GM12878 (cell line): ENCODE measurements at regions not wholly inside any gene's neighbourhood (a gene's known extent, or its start where the extent isn't known, plus 50 kb on each side); places are given as distances from the start of the nearest gene placed in this dataset.

Source experiments
- ATAC-seq: fragments of 200-7000 bp; cut with Tn5 transposase; 3 replicates; pipeline ENCODE4 v1.9.1; 2020; ENCODE audit warnings: mild to moderate bottlenecking, moderate library complexity
- BruUV-seq: library from RNA; stranded (reverse); fragments of 400-500 nt; replicated peaks from 2 replicates; lab custom pipeline; 2021; lab: Mats Ljungman, UMichigan
- CTCF ChIA-PET: fragments of 300-600 bp; sonication (Branson Sonifier 250); formaldehyde crosslinking; extraction: SDS; loops from one replicate; lab custom pipeline; 2021; ENCODE audit warnings: inconsistent platforms; lab: Yijun Ruan, JAX
- POLR2A ChIA-PET: fragments of 350-600 bp; formaldehyde crosslinking; extraction: SDS; loops from one replicate; lab custom pipeline; 2021; ENCODE audit warnings: inconsistent platforms; lab: Charles Lee
- RAD21 ChIA-PET: fragments of 300-600 bp; sonication (Branson Sonifier 250); formaldehyde crosslinking; loops from one replicate; lab custom pipeline; 2023; ENCODE audit warnings: antibody characterized with exemption; ENCODE audit not compliant: unreplicated experiment; lab: Charles Lee
- SMC1A ChIA-PET: fragments of 300-600 bp; sonication (Branson Sonifier 250); formaldehyde crosslinking; loops from one replicate; lab custom pipeline; 2023; ENCODE audit not compliant: unreplicated experiment, uncharacterized antibody; lab: Charles Lee
- DNase-seq: peaks from one replicate; pipeline ENCODE4 v3.0.0-alpha.2; 2011; ENCODE audit warnings: low read depth, low spot score
- FAIRE-seq: peaks from 3 replicates; lab custom pipeline; 2011; peaks lifted over from hg19 to GRCh38; lab: Jason Lieb, UNC
- H2AFZ ChIP-seq: 2 replicates; pipeline ENCODE4 v1.6.0; 2011; ENCODE audit warnings: low read depth, low read length, control low read depth; ENCODE audit not compliant: control insufficient read depth
- H3K27ac ChIP-seq: 2 replicates; pipeline ENCODE4 v1.5.1; 2011; ENCODE audit warnings: control low read depth; ENCODE audit not compliant: control insufficient read depth, insufficient read depth
- H3K27me3 ChIP-seq, 2 experiments: replicated peaks in 1 of 2; 2 replicates each; pipeline versions ENCODE4 v1.6.0 to v1.6.1; 2011; ENCODE audit warnings: low read length in 1 of 2; ENCODE audit not compliant: control insufficient read depth in 2 of 2, insufficient read depth in 2 of 2
- H3K36me3 ChIP-seq, 2 experiments: 2 replicates each; pipeline ENCODE4 v1.5.1; 2011; ENCODE audit warnings: low read length in 1 of 2; ENCODE audit not compliant: control insufficient read depth in 2 of 2, insufficient read depth in 2 of 2
- H3K4me1 ChIP-seq: 2 replicates; pipeline ENCODE4 v1.6.1; 2011; ENCODE audit warnings: mild to moderate bottlenecking, low read length, moderate library complexity, mixed read lengths; ENCODE audit not compliant: control insufficient read depth, insufficient read depth
- H3K4me2 ChIP-seq: 2 replicates; pipeline ENCODE4 v1.6.0; 2011; ENCODE audit warnings: control low read depth; ENCODE audit not compliant: control insufficient read depth, insufficient read depth
- H3K4me3 ChIP-seq: fragments of 200-600 bp; sonication (generic); 2 replicates; pipeline ENCODE4 v1.5.1; 2016
- H3K79me2 ChIP-seq: 2 replicates; pipeline ENCODE4 v1.6.0; 2011; ENCODE audit warnings: low read length; ENCODE audit not compliant: control insufficient read depth, insufficient read depth
- H3K9ac ChIP-seq: 2 replicates; pipeline ENCODE4 v1.8.0; 2011; ENCODE audit warnings: low read length, control low read depth, mixed read lengths; ENCODE audit not compliant: control insufficient read depth, insufficient read depth
- H3K9me3 ChIP-seq: replicated peaks from 3 replicates; pipeline ENCODE4 v1.5.1; 2011; ENCODE audit warnings: mild to moderate bottlenecking, low read length; ENCODE audit not compliant: control insufficient read depth, insufficient read depth
- H4K20me1 ChIP-seq: 2 replicates; pipeline ENCODE4 v1.6.0; 2011; ENCODE audit not compliant: control insufficient read depth, insufficient read depth
- CBFB ChIP-seq: IDR thresholded peaks from 2 replicates; pipeline ENCODE4 v1.6.1; 2016; ENCODE audit warnings: antibody characterized with exemption, low read depth
- CBX3 ChIP-seq: fragments of 200-600 bp; sonication (generic); IDR thresholded peaks from 2 replicates; pipeline ENCODE4 v1.6.1; 2016; ENCODE audit warnings: low read depth, borderline replicate concordance
- CHD2 ChIP-seq: IDR thresholded peaks from 2 replicates; pipeline ENCODE4 v1.6.1; 2011; ENCODE audit warnings: low read depth, low read length, improper control_type of control experiment, borderline replicate concordance
- CREB1 ChIP-seq: IDR thresholded peaks from 2 replicates; pipeline ENCODE4 v1.6.1; 2012; ENCODE audit warnings: low read depth, mild to moderate bottlenecking, inconsistent platforms
- E4F1 ChIP-seq: fragments of 450-650 bp; IDR thresholded peaks from 2 replicates; pipeline ENCODE4 v1.6.1; 2018; ENCODE audit warnings: borderline replicate concordance, mild to moderate bottlenecking; ENCODE audit not compliant: partially characterized antibody
- EED ChIP-seq: sonication (generic); IDR thresholded peaks from 2 replicates; pipeline ENCODE4 v1.6.1; 2016; ENCODE audit warnings: antibody characterized with exemption, low read depth
- EP300 ChIP-seq, 2 experiments: fragments of 150-350 bp in 1 of 2; IDR thresholded peaks; 2 replicates each; pipeline ENCODE4 v1.6.1; 2011 to 2012; ENCODE audit warnings: low read depth in 2 of 2, low read length in 2 of 2, borderline replicate concordance in 1 of 2, improper control_type of control experiment in 1 of 2, inconsistent platforms in 1 of 2; ENCODE audit not compliant: control insufficient read depth in 1 of 2
- MEF2A ChIP-seq: IDR thresholded peaks from 2 replicates; pipeline ENCODE4 v1.6.1; 2011; ENCODE audit warnings: low read depth, mild to moderate bottlenecking, low read length, moderate library complexity; ENCODE audit not compliant: insufficient read depth
- NR2C2 ChIP-seq: IDR thresholded peaks from 2 replicates; pipeline ENCODE4 v1.6.1; 2011; ENCODE audit warnings: borderline replicate concordance, low read depth; ENCODE audit not compliant: control insufficient read depth, insufficient read length
- PAX5 ChIP-seq: IDR thresholded peaks from 2 replicates; pipeline ENCODE4 v1.6.1; 2011; ENCODE audit warnings: low read depth, low read length, borderline replicate concordance
- PBX3 ChIP-seq: IDR thresholded peaks from 2 replicates; pipeline ENCODE4 v1.6.1; 2011; ENCODE audit warnings: mild to moderate bottlenecking, low read depth, low read length, moderate library complexity; ENCODE audit not compliant: insufficient replicate concordance
- SREBF2 ChIP-seq: IDR thresholded peaks from 2 replicates; pipeline ENCODE4 v1.6.1; 2012; ENCODE audit warnings: mild to moderate bottlenecking, low read length
- STAT1 ChIP-seq: fragments of 450-650 bp; conservative IDR thresholded peaks from 2 replicates; pipeline ENCODE4 v1.6.1; 2014; ENCODE audit warnings: antibody characterized with exemption, mild to moderate bottlenecking
- WGBS: methylation state at CpG from one replicate; pipeline ENCODE4 v1.1.6; 2016; ENCODE audit warnings: low lambda C conversion rate; ENCODE audit not compliant: insufficient replicate concordance, insufficient coverage; ENCODE audit errors: missing lambda C conversion rate; 5-methylcytosine and 5-hydroxymethylcytosine counted together
- in situ Hi-C: fragments of 300-500 bp; cut with MboI; formaldehyde crosslinking; loops from 9 replicates; pipeline ENCODE4 v1.14.3; 2018; ENCODE audit warnings: mixed read lengths
- intact Hi-C: fragments of 100-400 bp; cut with micrococcal nuclease; formaldehyde crosslinking; loops from one replicate; pipeline ENCODE4 v1.14.2; 2022; ENCODE audit not compliant: unreplicated experiment

- no peaks in the 10 kb centered on the region for H3K4me1 ChIP-seq
- H3K4me3 ChIP-seq = no peak overlapping the region
- intact Hi-C loops = no loop called here
- H2AFZ ChIP-seq = no peak overlapping the region
- ChIA-PET RAD21 (no interaction called here), SMC1A (no interaction called here), POLR2A (no interaction called here), CTCF (interaction anchor here (1.5 kb wide), 1 partner anchor 294 kb away, joined by 3 read pairs; no protein-coding TSS in a partner anchor)
- no peak overlapping the region for H3K4me2 ChIP-seq
- TF ChIP-seq MEF2A (no peak), E4F1 (no peak), CREB1 (no peak), EED (no peak), CBFB (no peak), NR2C2 (no peak), SREBF2 (no peak), CBX3 (no peak), CHD2 (no peak), EP300 (IDR thresholded peaks at IDR 0.05; ENCODE audit: borderline replicate concordance in 1 of 2, control insufficient read depth in 1 of 2, low read depth in 2 of 2, low read length in 2 of 2) (no peak), PBX3 (no peak), PAX5 (no peak), STAT1 (no peak)
- FAIRE-seq (no peak), ATAC-seq (no peak), DNase-seq (no peak)
- H3K9ac ChIP-seq = no peak overlapping the region
- no peaks in the 10 kb centered on the region for H3K27me3 ChIP-seq
- no peaks in the 10 kb centered on the region for H3K36me3 ChIP-seq
- no peaks in the 10 kb centered on the region for H3K79me2 ChIP-seq
- H3K9me3 ChIP-seq = no peaks in the 10 kb centered on the region
- H4K20me1 ChIP-seq = no peaks in the 10 kb centered on the region
- H3K27ac ChIP-seq = no peak overlapping the region
- in situ Hi-C loops = no loop called here
- BruUV-seq = no TSS peak
- 0% methylated on average over 2 of the region's 2 CpGs for WGBS
Observed at GRCh38 chr7:16271990-16272665, 149.2 kb downstream of the CRPPA start.
